ENCODE measurements at regions not wholly inside any gene's neighbourhood (a gene's known extent, or its start where the extent isn't known, plus 50 kb on each side); places are given as distances from the start of the nearest gene placed in this dataset.

DNA sequence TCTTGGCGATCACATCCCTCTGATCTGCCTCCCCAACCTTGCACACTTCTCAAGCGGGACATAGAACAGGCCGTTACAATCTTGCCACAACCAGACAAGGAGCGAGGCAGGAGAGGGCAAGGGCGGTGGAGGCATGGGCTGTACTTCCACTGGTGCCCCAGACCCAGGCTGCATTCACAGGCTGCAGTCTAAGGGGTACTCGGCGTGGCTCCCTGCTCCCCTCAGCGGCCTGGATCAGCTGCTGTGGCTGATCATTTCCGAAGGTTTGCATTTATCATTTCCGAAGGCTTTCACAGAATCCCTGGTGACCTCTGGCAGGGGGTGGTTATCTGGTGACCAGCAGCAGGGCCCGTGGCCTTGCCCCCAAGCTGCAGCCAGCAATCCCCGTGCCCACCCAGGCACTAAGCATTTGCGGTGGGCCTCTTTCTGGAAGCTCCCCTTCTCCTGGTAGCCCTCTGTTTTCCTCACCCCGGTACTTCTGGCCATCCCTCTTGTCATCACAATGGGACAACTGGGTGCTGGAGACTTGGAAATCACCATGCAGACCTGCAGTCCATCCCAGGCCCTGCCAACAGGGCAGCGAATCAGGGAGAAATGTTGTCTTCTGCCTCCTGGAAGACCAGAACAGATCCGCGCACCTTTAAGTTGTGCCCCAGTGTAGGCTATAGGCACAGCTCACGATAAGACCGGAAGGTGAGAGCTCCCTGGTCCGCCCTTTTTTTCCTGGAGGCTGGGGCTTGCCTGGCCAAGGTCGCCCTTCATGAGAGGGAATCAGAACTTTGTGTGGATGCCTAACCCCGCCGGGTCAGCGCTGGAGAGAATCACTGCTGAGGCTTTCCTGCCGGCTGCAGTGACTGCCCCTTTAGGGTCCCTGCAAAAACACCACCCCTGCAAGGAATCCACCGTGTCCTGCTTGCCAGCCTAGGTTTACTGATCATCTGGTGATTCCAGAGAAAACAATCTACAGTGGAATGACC, 1739.1 kb downstream of the TP53TG3F start:
- WGBS, 3 donors, result 69 to 77% (median 70%) methylated on average over 25 to 26 of the region's 26 CpGs
- no peaks in the 10 kb centered on the region for H3K9me3 ChIP-seq
- DNase-seq, result no peak
- intact Hi-C loops (cut with DNase I), result loop anchor here in 1 of 4 donors (5.0 kb wide), 1 partner anchor 46 kb away; no protein-coding TSS in a partner anchor
- H3K27me3 ChIP-seq, result no peaks in the 10 kb centered on the region
- no peak for TF ChIP-seq CTCF (IDR thresholded peaks at IDR 0.05)
- no peak overlapping the region for H3K4me3 ChIP-seq
- no peak overlapping the region for H3K27ac ChIP-seq
- no peaks in the 10 kb centered on the region for H3K4me1 ChIP-seq (ENCODE audit: insufficient read depth)
- H3K36me3 ChIP-seq, result no peaks in the 10 kb centered on the region

- Histone ChIP-seq H3K27me3 (no peaks in the 10 kb centered on the region), H3K4me3 (no peak overlapping the region), H3K36me3 (no peaks in the 10 kb centered on the region), H3K4me1 (ENCODE audit: insufficient read depth) (no peaks in the 10 kb centered on the region), H3K27ac (no peak overlapping the region), H3K9me3 (no peaks in the 10 kb centered on the region)
- TF ChIP-seq POLR2A (IDR thresholded peaks at IDR 0.05) (no peak), CTCF (IDR thresholded peaks at IDR 0.05) (no peak), EP300 (IDR thresholded peaks at IDR 0.05) (no peak)
- 21 to 44% (median 31%) methylated on average over 1 of the region's 1 CpG for WGBS, 3 donors
- no peak for DNase-seq
- intact Hi-C loops (cut with DNase I), result no loop called here
Observed at GRCh38 chr16:35200662-35201061, 1741.2 kb downstream of the TP53TG3F start.

DNA sequence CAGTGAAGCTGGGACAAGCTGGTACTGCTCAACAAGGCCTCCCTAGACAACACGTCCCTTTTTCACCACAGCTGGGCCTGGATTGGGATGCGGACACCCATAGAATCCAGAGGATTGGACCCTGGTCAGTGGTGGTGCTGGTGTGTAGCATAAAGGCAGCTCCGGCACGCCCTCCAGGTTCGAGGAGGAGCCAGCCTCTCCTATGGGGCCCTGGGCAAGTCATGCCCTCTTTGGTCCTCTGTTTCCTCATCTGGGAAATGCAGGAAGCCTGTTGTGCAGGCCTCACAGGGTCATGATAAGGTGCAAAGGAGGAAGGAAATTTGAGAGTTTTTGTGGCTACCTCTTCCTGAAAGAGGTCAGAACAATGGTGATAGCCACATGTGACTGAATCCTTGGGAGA, 1741.7 kb downstream of the TP53TG3F start:
- TF ChIP-seq POLR2A (IDR thresholded peaks at IDR 0.05) (no peak), EP300 (IDR thresholded peaks at IDR 0.05) (no peak), CTCF (IDR thresholded peaks at IDR 0.05) (no peak)
- Histone ChIP-seq H3K4me3 (no peak overlapping the region), H3K27ac (no peak overlapping the region), H3K36me3 (no peaks in the 10 kb centered on the region), H3K4me1 (ENCODE audit: insufficient read depth) (no peaks in the 10 kb centered on the region), H3K9me3 (no peaks in the 10 kb centered on the region), H3K27me3 (no peaks in the 10 kb centered on the region)
- 63 to 73% (median 70%) methylated on average over 5 of the region's 5 CpGs for WGBS, 3 donors
- DNase-seq, result no peak
- intact Hi-C loops (cut with DNase I), result no loop called here

- Histone ChIP-seq H3K9me3 (no peaks in the 10 kb centered on the region), H3K4me3 (no peak overlapping the region), H3K27ac (no peak overlapping the region), H3K27me3 (no peaks in the 10 kb centered on the region), H3K36me3 (no peaks in the 10 kb centered on the region), H3K4me1 (ENCODE audit: insufficient read depth) (no peaks in the 10 kb centered on the region)
- no peak for DNase-seq
- TF ChIP-seq POLR2A (IDR thresholded peaks at IDR 0.05) (no peak), CTCF (IDR thresholded peaks at IDR 0.05) (no peak), EP300 (IDR thresholded peaks at IDR 0.05) (no peak)
- WGBS, 3 donors, result 45 to 61% (median 57%) methylated on average over 2 of the region's 2 CpGs
- intact Hi-C loops (cut with DNase I), result no loop called here
Observed at GRCh38 chr16:35203636-35204035, 1744.2 kb downstream of the TP53TG3F start.
